GM23338 (cell line): ENCODE measurements at regions not wholly inside any gene's neighbourhood (a gene's known extent, or its start where the extent isn't known, plus 50 kb on each side); places are given as distances from the start of the nearest gene placed in this dataset.

Experiments
- ATAC-seq: fragments of 200-7000 bp; cut with Tn5 transposase; 3 replicates; pipeline ENCODE4 v1.9.1; 2020
- DNase-seq: peaks from one replicate; pipeline ENCODE4 v3.0.0-alpha.2; 2015; ENCODE audit warnings: low spot score
- H2AFZ ChIP-seq: fragments of 200-600 bp; sonication (generic); 2 replicates; pipeline ENCODE4 v1.8.0; 2016; ENCODE audit warnings: antibody characterized with exemption, mild to moderate bottlenecking, moderate library complexity
- H3F3A ChIP-seq: fragments of 200-600 bp; sonication (generic); replicated peaks from 2 replicates; pipeline ENCODE4 v1.8.0; 2017; ENCODE audit warnings: antibody characterized with exemption, mixed run types, low read depth
- H3K27ac ChIP-seq: fragments of 200-600 bp; sonication (generic); 2 replicates; pipeline ENCODE4 v1.6.1; 2016; ENCODE audit warnings: low read depth
- H3K27me3 ChIP-seq: fragments of 200-600 bp; sonication (generic); 2 replicates; pipeline ENCODE4 v1.8.0; 2016; ENCODE audit warnings: mild to moderate bottlenecking, mixed run types, moderate library complexity; ENCODE audit not compliant: insufficient read depth
- H3K36me3 ChIP-seq: fragments of 200-600 bp; sonication (generic); 2 replicates; pipeline ENCODE4 v1.8.0; 2016; ENCODE audit warnings: mild to moderate bottlenecking; ENCODE audit not compliant: insufficient read depth
- H3K4me1 ChIP-seq: fragments of 200-600 bp; sonication (generic); 2 replicates; pipeline ENCODE4 v1.8.0; 2016; ENCODE audit warnings: mild to moderate bottlenecking, moderate library complexity; ENCODE audit not compliant: insufficient read depth
- H3K4me2 ChIP-seq: fragments of 200-600 bp; sonication (generic); 2 replicates; pipeline ENCODE4 v1.7.1; 2017; ENCODE audit warnings: mixed run types
- H3K4me3 ChIP-seq: fragments of 200-600 bp; sonication (generic); 2 replicates; pipeline ENCODE4 v1.6.1; 2016; ENCODE audit warnings: mixed run types
- H3K79me2 ChIP-seq: fragments of 200-600 bp; sonication (generic); replicated peaks from 2 replicates; pipeline ENCODE4 v1.8.0; 2017; ENCODE audit warnings: mild to moderate bottlenecking; ENCODE audit not compliant: insufficient read depth
- H3K9me2 ChIP-seq: fragments of 200-600 bp; sonication (generic); 2 replicates; pipeline ENCODE4 v1.8.0; 2017; ENCODE audit not compliant: insufficient read depth
- H4K20me1 ChIP-seq: fragments of 200-600 bp; sonication (generic); replicated peaks from 2 replicates; pipeline ENCODE4 v1.8.0; 2017; ENCODE audit warnings: mild to moderate bottlenecking; ENCODE audit not compliant: insufficient read depth
- H3K27ac Mint-ChIP-seq: 2 replicates; pipeline ENCODE4 v1.8.0; 2020; ENCODE audit warnings: inconsistent platforms, mild to moderate bottlenecking, moderate library complexity, mixed read lengths
- H3K27me3 Mint-ChIP-seq: 3 replicates; pipeline ENCODE4 v1.8.0; 2022; ENCODE audit warnings: low read depth, mild to moderate bottlenecking, moderate library complexity, mixed read lengths, inconsistent platforms; ENCODE audit not compliant: insufficient read depth, poor library complexity
- H3K36me3 Mint-ChIP-seq: 3 replicates; pipeline ENCODE4 v1.8.0; 2021; ENCODE audit warnings: low read depth, mild to moderate bottlenecking, inconsistent platforms, moderate library complexity, mixed read lengths
- H3K4me1 Mint-ChIP-seq: 3 replicates; pipeline ENCODE4 v1.8.0; 2020; ENCODE audit warnings: mild to moderate bottlenecking, inconsistent platforms, mixed read lengths
- H3K4me3 Mint-ChIP-seq: 3 replicates; pipeline ENCODE4 v1.8.0; 2021; ENCODE audit warnings: moderate library complexity, mild to moderate bottlenecking, inconsistent platforms, mixed read lengths
- H3K9me3 Mint-ChIP-seq: 3 replicates; pipeline ENCODE4 v1.8.0; 2020; ENCODE audit warnings: moderate library complexity, mild to moderate bottlenecking, inconsistent platforms, mixed read lengths
- EZH2 ChIP-seq: fragments of 200-600 bp; sonication (generic); IDR thresholded peaks from one replicate; pipeline ENCODE4 v1.8.0; 2017; ENCODE audit warnings: antibody characterized with exemption, mild to moderate bottlenecking, low read depth; ENCODE audit not compliant: unreplicated experiment
- EZH2phosphoT487 ChIP-seq: fragments of 200-600 bp; sonication (generic); IDR thresholded peaks from one replicate; pipeline ENCODE4 v1.8.1; 2018; ENCODE audit warnings: antibody characterized with exemption; ENCODE audit not compliant: unreplicated experiment
- JUNB ChIP-seq: IDR thresholded peaks from one replicate; pipeline ENCODE4 v1.6.1; 2016; ENCODE audit warnings: antibody characterized with exemption; ENCODE audit not compliant: unreplicated experiment
- POLR2AphosphoS5 ChIP-seq: IDR thresholded peaks from 2 replicates; pipeline ENCODE4 v1.6.1; 2016; ENCODE audit warnings: antibody characterized with exemption, low read depth
- ZNF114 ChIP-seq: fragments of 250-450 bp; sonication (Bioruptor Pico); IDR thresholded peaks from 2 replicates; pipeline ENCODE4 v1.5.0; 2020; ENCODE audit warnings: mild to moderate bottlenecking, moderate library complexity
- ZNF331 ChIP-seq: fragments of 250-450 bp; sonication (Bioruptor Pico); IDR thresholded peaks from 2 replicates; pipeline ENCODE4 v1.5.0; 2020; ENCODE audit warnings: low read depth, mild to moderate bottlenecking, moderate library complexity
- ZNF462 ChIP-seq: fragments of 250-450 bp; sonication (Bioruptor Pico); IDR thresholded peaks from 2 replicates; pipeline ENCODE4 v1.5.0; 2020; ENCODE audit warnings: mild to moderate bottlenecking, moderate library complexity

- TF ChIP-seq ZNF462 (CRISPR knock-in tag), result no peak
Observed at GRCh38 chr17:54760836-54761235, 139.8 kb upstream of the TOM1L1 start (continued).

- Mint-ChIP-seq H3K27me3 (no peaks in the 10 kb centered on the region), H3K4me1 (peaks cover 9% of the 10 kb centered on the region; the same call in 2 of the 3 replicates), H3K36me3 (no peaks in the 10 kb centered on the region), H3K27ac (peak overlapping the region; percentile 87), H3K4me3 (no peak overlapping the region), H3K9me3 (no peaks in the 10 kb centered on the region)
- H3K27ac ChIP-seq, result no peak overlapping the region
- ATAC-seq, result no peak
- no peaks in the 10 kb centered on the region; the same call in 1 of the 2 replicates for H3K9me2 ChIP-seq
- H4K20me1 ChIP-seq, result no peaks in the 10 kb centered on the region
- H3K4me2 ChIP-seq, result no peak overlapping the region
- H3K4me3 ChIP-seq, result no peak overlapping the region
- H2AFZ ChIP-seq, result 0 out of 2 replicates have a peak overlapping the region, but pooled peaks have one; percentile 33
- no peaks in the 10 kb centered on the region for H3F3A ChIP-seq
- H3K27me3 ChIP-seq, result no peaks in the 10 kb centered on the region
- no peak for DNase-seq
- no peaks in the 10 kb centered on the region; the same call in 1 of the 2 replicates for H3K4me1 ChIP-seq
- no peaks in the 10 kb centered on the region for H3K36me3 ChIP-seq
- H3K79me2 ChIP-seq, result no peaks in the 10 kb centered on the region
- no peak for TF ChIP-seq ZNF114 (CRISPR knock-in tag)
- TF ChIP-seq ZNF331 (CRISPR knock-in tag), result no peak
- no peak for TF ChIP-seq EZH2phosphoT487
- no peak for TF ChIP-seq ZNF462 (CRISPR knock-in tag)
- no peak for TF ChIP-seq EZH2
- no peak for TF ChIP-seq POLR2AphosphoS5
- no peak for TF ChIP-seq JUNB
Observed at GRCh38 chr17:54770836-54771235, 129.8 kb upstream of the TOM1L1 start.
